ENCODE measurements at regions not wholly inside any gene's neighbourhood (a gene's known extent, or its start where the extent isn't known, plus 50 kb on each side); places are given as distances from the start of the nearest gene placed in this dataset.

DNA sequence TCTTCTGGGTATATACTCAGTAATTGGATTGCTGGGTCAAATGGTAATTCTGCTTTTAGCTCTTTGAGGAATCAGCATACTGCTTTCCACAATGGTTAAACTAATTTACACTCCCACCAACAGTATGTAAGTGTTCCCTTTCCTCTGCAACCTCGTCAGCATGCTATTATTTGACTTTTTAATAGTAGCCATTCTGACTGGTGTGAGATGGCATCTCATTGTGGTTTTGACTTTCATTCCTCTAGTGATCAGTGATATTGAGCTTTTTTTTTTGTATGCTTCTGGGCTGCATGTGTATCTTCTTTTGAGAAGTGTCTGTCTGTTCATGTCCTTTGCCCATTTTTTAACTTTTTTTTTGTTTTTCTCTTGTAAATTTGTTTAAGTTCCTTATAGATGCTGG lies 279.4 kb downstream of the PTGER3 start:
- TF ChIP-seq CTCF (IDR thresholded peaks at IDR 0.05) (no peak), POLR2A (IDR thresholded peaks at IDR 0.05) (no peak)

Data from gastroesophageal sphincter (tissue), 3 donors.